Heart left ventricle (tissue), 13 donors: ENCODE measurements at regions not wholly inside any gene's neighbourhood (a gene's known extent, or its start where the extent isn't known, plus 50 kb on each side); places are given as distances from the start of the nearest gene placed in this dataset.

ENCODE experiments used
- POLR2A ChIP-seq, 2 donors: fragments of 450-650 bp; IDR thresholded peaks; one replicate each; pipeline ENCODE4 v1.6.1; 2017; ENCODE audit warnings: antibody characterized with exemption in 2 of 2, mild to moderate bottlenecking in 2 of 2, moderate library complexity in 2 of 2
- TF ChIP-seq, protein P1 (sequence below), 12 donors: fragments of 200-600 bp; sonication (generic) in 4 of 12; IDR thresholded peaks; one replicate each; pipeline versions ENCODE4 v1.5.0 to v1.8.0; 2018 to 2022; ENCODE audit warnings: antibody characterized with exemption in 12 of 12, mild to moderate bottlenecking in 5 of 12
- donor health status: ischemic (EF 13 %, LVEDD 7.1; RV severe dilation, severe dysfunction).
- donor health status: DM: no; HTN: yes; CAD: no.
- donor health status: DM: no; HTN: no; CAD: no.
- donor health status: ischemic (EF 25% LVEDD 6.9; RV normal size, moderate dysfunction).
- donor health status: ischemic (EF 25% LVEDD 5.7; RV mildly dilated, moderate dysfunction).
- donor health status: ischemic (EF 35%, LVEDD 5.7; RV mildly dilated, moderate dysfunction).
- donor health status: nonischemic (EF 11% LVEDD 7.7; RV severe dilation, severe dysfunction).
- donor health status: DM: yes; HTN: yes; CAD: no.
- donor health status: PGD.
- donor health status: ischemic (EF 29% LVEDD 5.4; RV normal size, mild dysfunction).
- donor health status: nonischemic (EF 23%, LVEDD 6.1; RV moderate dilation, normal function).

DNA sequence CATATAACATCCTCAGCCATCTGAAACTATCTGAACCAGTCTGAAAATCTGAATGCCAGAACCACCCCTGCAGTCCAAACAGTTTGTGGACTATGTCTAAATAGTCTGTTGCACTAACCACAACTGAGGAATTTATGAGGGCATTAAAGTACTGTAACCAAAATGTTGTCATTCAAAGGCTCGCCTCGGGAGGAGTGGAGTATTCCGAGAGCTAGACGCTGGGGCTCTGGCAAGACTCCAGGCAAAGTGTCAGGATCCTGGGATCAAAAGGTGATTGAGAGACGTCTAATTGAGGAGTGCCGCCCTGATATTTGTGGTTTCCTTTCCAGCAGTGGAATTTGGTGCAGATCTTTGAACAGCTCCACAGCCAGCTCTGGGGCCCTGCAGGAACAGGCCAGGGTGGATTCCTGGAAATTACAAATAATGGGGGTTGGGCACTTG lies 142.9 kb upstream of the MYOCD start:
- TF ChIP-seq, protein P1, sequence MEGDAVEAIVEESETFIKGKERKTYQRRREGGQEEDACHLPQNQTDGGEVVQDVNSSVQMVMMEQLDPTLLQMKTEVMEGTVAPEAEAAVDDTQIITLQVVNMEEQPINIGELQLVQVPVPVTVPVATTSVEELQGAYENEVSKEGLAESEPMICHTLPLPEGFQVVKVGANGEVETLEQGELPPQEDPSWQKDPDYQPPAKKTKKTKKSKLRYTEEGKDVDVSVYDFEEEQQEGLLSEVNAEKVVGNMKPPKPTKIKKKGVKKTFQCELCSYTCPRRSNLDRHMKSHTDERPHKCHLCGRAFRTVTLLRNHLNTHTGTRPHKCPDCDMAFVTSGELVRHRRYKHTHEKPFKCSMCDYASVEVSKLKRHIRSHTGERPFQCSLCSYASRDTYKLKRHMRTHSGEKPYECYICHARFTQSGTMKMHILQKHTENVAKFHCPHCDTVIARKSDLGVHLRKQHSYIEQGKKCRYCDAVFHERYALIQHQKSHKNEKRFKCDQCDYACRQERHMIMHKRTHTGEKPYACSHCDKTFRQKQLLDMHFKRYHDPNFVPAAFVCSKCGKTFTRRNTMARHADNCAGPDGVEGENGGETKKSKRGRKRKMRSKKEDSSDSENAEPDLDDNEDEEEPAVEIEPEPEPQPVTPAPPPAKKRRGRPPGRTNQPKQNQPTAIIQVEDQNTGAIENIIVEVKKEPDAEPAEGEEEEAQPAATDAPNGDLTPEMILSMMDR (IDR thresholded peaks at IDR 0.05) = no peak
- no peak for TF ChIP-seq POLR2A (IDR thresholded peaks at IDR 0.05)
